Stimulated activated CD4-positive, alpha-beta T cell treated with anti-CD3 and anti-CD28 coated beads, Interleukin-2, amount 100 ng/mL, for 24 hours (primary cell): ENCODE measurements at regions not wholly inside any gene's neighbourhood (a gene's known extent, or its start where the extent isn't known, plus 50 kb on each side); places are given as distances from the start of the nearest gene placed in this dataset.
"Not testable (repeated sequence)": the region's sequence is repeated elsewhere in the genome, so short reads cannot be mapped to it uniquely, and the experiment has no call there.

Experiments used
- DNase-seq, 2 donors: peaks; one replicate each; pipeline ENCODE4 v3.0.0-alpha.2; 2020

DNA sequence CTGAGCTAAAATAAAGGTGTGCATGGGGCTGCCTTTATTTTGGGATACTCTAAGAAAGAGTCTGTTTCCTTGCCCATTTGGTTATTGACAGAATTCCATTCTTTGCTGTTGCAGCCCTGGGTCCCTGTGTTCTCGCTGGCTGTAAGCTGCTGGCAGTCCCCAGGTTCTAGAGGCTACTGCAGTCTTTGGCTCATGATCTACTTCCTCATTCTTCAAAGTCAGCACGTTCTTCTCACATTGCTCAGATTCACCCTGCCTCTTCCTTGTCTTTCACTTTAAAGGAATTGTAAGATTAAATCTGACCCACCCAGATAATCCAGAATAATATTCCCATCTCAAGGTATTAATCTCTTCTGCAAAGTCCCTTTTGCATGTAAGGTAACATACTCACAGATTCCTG is 620.3 kb downstream of the CCSER2 start:
- DNase-seq = no peak

- DNase-seq = no peak
Observed at GRCh38 chr10:84951616-84952015, 623.2 kb downstream of the CCSER2 start.

- no peak for DNase-seq
Observed at GRCh38 chr10:84957427-84957826, 629.0 kb downstream of the CCSER2 start.

DNA sequence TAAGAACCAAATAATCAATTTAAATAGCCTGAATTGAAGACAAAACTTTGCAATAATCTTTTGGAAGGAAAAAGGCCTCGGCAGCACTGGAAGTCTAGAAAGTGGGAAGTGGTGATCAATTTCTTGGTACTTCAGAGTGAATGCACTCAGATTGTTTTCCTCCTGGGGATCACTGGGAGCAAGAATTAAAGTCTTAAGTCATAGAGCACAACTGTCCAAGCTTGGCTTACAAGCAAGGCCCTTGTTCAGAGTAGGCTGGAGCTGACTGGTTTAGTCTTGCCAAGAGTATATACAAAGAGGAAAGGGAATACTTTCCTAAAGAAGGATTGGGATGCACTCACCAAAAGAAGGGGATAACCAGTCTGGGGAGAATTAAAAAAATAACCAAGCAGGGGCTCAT is 637.1 kb downstream of the CCSER2 start:
- no peak for DNase-seq

DNA sequence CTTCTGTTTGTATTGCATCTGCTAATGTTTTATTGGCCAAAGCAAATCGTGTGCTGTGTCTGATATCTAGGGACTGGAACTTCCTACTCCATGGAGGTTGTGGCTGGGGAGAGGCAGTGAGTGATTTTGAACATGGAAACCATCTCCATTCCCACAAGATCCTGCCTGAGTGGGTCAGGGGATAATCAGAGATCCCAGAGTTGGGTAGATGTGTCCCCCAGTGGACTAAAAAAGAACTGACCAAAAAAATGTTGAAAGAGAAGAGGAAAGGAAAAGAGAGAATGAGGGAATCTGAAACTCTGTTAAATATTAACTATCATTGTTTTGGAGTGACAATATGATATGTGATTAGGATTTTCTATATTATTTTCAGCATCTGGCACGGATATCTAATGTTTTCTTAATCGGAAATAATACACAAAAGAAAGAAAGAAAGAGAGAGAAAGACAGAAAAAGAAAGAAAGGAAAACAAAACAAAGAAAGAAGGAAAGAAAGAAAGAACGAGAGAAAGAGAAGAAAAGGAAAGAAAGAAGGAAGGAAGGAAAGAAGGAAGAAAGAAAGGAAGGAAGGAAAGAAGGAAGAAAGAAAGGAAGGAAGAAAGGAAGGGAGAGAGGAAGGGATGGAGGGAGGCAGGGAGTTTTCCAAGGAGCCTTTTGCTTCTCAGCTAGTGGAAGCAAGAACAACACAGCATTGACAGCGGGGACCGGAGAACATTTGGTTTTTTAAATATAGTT is 638.5 kb downstream of the CCSER2 start:
- DNase-seq = no peak

DNA sequence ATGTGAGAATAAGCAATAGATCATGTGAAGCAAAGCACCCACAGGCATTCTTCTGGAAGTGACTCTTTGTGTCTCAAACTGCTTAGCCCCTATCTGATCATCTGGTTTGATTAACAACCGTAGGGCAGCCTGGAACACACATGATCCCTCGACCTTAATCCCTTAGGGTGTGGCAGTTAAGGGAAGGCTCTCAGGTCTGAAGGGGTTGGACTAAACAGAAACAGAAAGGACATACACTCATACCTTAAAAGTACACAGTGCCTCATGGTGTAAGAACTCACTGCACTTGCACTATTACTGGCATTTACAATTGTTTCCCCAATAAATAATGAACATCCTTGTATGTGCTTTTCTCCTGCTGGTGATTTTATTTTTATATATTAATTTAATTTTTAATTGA is 640.9 kb downstream of the CCSER2 start:
- not testable (repeated sequence) for DNase-seq

- DNase-seq = no peak
Observed at GRCh38 chr10:84987039-84987438, 658.6 kb downstream of the CCSER2 start.

- no peak for DNase-seq
Observed at GRCh38 chr10:84988011-84988410, 659.6 kb downstream of the CCSER2 start.

DNA sequence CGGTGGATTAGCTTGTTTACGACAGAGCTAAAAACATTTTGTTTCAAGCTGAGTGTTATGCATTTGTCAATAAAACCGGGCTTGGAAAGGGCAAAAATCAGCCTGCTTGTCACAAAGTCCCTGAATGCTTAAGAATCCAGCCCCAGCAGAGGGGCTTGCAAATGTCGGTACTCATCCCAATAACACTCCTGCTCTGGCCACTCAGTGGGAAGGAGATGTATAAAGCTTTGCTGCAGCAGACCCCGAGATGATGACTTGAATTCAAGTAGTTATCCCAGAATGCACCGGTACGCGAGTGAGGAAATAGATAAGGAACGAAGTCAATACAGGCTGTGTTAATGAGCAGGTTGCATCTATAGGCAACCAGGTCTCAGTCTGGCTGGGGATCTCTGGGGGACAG is 662.3 kb downstream of the CCSER2 start:
- no peak for DNase-seq

DNA sequence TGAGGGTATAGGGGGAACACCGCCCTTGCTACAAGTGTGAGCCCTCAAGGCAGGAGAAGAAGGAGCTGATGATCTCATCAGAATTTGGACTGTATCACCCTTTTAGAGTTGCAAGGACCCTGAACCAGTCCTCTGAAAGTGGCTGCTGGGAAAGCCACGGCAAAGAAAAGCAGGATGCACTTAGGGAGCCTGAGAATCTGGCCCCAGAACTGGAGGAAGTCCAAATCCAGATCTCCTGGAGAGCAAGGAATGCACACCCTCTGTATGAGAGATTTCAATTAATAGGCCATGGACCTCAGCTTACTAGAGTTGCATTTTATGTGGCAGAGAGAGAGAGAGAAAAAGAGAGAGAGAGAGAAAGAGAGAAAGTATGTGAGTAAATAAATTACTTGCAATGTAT is 662.9 kb downstream of the CCSER2 start:
- no peak for DNase-seq

DNA sequence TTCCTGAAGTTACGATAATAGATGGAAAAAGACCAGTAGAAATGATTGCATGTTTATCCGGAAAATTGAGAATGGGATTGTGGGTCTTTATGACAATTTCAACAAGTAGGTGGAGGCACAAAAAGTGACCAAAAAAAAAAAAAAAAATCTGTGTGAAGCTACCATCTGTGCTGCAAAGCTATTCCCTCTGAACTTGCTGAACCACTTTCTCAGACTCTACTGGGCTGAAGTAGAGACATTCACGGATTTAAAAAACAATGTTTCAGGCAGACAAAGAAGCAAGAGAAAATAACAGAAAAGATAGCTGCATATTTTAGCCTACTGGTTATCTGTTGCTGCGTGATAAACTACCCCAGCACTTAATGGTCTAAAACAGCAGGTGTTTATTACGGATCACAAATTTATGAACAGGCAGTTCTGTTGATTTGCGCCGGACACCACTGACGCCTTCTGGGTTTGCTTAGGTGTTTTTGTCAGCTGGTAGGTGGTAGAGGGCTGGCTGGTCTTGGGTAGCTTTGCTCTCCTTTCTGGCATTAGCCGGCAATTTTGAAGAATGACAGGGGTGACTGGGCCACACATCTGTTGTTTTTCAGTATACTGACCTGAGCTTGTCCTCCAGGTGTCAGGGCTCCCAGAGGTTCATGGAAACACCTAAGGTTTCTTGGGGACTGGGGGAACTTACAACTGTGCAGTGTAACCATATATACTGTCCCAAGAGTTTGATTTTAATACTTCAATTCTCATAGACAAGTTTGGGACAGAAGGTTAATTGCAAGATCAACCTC is 665.1 kb downstream of the CCSER2 start:
- DNase-seq = no peak

- DNase-seq = no peak
Observed at GRCh38 chr10:84994722-84995121, 666.3 kb downstream of the CCSER2 start.

DNA sequence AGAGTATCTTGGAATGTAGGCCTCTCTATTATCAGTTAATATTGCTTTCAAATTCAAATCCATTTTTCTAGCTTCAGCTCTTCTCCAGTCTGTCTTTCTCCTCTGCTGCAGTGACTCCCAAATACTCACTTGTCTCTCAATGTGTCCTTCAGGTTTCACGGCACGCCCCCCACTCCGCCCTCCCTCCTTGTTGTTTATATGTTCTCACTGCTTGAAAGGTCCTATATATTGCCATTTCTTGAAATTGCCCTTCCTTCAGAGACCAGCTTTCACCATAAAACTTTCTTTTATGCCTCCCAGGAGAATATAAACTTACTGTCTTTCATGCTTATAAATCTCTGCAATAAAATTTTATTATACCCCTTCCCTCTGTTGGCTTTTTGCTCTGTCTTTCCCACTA is 668.2 kb downstream of the CCSER2 start:
- no peak for DNase-seq

DNA sequence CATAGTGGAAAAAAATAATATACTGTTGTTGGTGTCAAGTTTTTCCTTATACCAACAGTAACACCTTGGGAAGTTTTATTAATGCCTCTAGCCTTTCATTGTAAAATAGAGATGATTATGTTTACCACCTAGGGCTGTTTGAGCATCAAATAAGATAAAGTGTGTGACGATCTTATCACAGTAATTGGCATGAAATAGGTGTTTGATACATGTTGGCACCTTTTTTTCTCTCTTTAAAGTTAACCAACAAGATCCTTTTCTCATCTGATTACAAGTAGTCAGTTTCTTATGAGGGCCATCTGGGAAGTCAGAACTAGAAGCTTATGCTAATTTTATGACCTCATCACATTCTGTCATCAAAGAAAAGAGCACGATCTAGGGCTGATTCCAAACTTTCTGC is 669.5 kb downstream of the CCSER2 start:
- DNase-seq = no peak

DNA sequence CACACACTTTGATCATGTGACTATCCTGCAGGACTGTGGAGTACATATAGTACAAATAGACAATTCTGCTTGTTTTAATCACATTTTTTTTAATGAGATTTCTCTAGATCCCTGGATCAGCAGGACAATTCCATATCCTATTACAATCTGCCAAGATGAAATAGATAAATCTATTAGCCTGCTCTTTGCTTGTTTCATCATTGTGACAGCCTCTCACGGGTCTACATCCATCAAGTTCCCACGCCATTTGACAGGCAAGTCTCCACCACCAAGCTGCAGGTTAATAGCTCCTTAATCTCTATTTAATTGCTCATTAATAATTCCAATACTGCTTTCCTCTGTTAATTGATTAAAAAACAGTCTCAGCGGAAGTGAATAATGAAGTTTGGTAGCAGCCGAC is 671.5 kb downstream of the CCSER2 start:
- DNase-seq = no peak

- DNase-seq = no peak
Observed at GRCh38 chr10:85003083-85003482, 674.7 kb downstream of the CCSER2 start.

GRCh38 chr10:85008488-85009184 is 680.2 kb downstream of the CCSER2 start:
- no peak for DNase-seq

GRCh38 chr10:85012305-85012704 is 683.9 kb downstream of the CCSER2 start:
- DNase-seq = no peak

DNA sequence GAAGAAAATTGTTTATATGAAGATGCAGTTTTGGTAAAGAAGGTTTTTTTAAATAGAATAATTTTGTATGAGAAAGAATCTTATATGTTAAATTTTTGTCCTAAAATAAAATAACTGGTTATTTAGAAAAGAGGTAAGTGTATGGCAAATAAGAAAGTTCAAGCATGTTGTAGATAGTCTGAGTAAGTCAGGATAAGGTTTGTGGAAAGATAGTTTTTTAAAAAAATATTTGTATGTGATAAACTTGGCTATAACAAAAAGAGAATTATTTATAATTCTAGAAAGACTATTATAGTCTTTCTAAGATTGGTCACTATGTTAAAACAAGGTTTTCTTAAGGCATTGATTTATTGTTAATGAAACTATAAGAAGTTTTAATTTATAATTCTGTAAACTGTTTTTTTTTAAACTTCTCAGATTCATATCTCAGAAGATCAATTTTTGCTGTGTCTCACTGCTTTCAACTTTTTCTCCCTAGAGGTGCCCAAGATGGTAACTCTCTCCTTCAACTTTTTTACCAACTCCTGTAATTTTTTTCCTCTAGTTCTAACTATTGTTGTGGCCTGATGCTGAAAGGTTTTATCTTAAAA is 698.6 kb downstream of the CCSER2 start:
- DNase-seq = no peak

GRCh38 chr10:85032981-85033380 is 704.6 kb downstream of the CCSER2 start:
- no peak for DNase-seq

DNA sequence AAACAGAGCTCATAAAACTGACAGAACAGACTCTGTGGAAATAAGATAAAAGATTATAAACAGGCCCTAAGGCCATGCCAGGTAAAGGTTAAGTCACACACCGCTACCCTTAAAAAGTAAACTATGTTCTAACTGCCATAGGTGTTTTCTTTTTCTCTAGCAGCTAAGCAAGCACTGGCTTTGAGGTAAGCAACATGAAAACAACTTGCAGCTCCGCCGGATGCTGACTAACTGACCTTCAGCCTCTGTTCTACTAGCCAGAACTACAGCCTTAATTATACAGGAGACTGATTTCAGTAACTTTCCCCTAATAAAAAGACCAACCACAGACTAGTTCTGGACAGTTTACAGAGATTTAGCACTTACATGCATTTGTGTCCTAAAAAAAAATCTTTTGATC is 708.3 kb downstream of the CCSER2 start:
- DNase-seq = no peak

- no peak for DNase-seq
Observed at GRCh38 chr10:85039311-85039710, 710.9 kb downstream of the CCSER2 start.

GRCh38 chr10:85043207-85043606 is 714.8 kb downstream of the CCSER2 start:
- DNase-seq = no peak

DNA sequence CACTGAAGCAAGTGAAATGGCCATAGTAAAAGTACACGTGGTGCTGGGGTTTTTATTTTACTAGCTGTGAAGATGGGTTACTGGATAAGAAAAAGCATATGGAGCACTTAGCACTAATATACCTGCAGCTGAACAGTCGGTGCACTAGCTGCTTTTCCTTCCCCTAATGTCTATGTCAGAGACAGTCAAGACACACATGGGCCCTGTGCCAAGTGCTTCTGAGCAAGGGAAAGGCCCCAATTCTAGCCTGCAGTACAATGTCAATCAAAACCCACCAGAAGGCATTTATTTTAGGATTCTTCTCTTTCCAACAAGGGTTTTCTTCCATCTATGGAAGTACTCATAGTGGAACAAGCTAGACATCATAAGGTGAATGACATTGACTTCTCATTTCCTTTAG is 716.7 kb downstream of the CCSER2 start:
- DNase-seq = no peak
